Ovary (tissue), 7 donors: ENCODE measurements at regions not wholly inside any gene's neighbourhood (a gene's known extent, or its start where the extent isn't known, plus 50 kb on each side); places are given as distances from the start of the nearest gene placed in this dataset.
"Not testable (repeated sequence)": the region's sequence is repeated elsewhere in the genome, so short reads cannot be mapped to it uniquely, and the experiment has no call there.

Experiments
- DNase-seq, 5 donors: peaks; one replicate each; pipeline ENCODE4 v3.0.0-alpha.2; 2019 to 2020
- H3K27ac ChIP-seq, 2 donors: fragments of 200-600 bp; one replicate each; pipeline versions ENCODE4 v1.5.1 to v1.8.0; 2019 to 2022
- H3K27me3 ChIP-seq: fragments of 200-600 bp; one replicate; pipeline ENCODE4 v1.8.0; 2022
- H3K36me3 ChIP-seq: fragments of 200-600 bp; sonication (generic); one replicate; pipeline ENCODE4 v1.5.1; 2019
- H3K4me1 ChIP-seq: one replicate; pipeline ENCODE4 v1.8.1; 2013; ENCODE audit warnings: mild to moderate bottlenecking, moderate library complexity; ENCODE audit not compliant: insufficient read depth
- H3K4me3 ChIP-seq: fragments of 200-600 bp; sonication (generic); one replicate; pipeline ENCODE4 v1.5.1; 2017
- H3K9me3 ChIP-seq, 2 donors: fragments of 200-600 bp in 1 of 2; sonication (generic) in 1 of 2; one replicate each; pipeline versions ENCODE4 v1.5.1 to v1.8.1; 2013 to 2019; ENCODE audit warnings: mild to moderate bottlenecking in 1 of 2, moderate library complexity in 1 of 2
- EP300 ChIP-seq: sonication (generic); formaldehyde crosslinking; IDR thresholded peaks from one replicate; pipeline ENCODE4 v1.6.1; 2017; ENCODE audit warnings: antibody characterized with exemption
- POLR2A ChIP-seq: fragments of 450-650 bp; IDR thresholded peaks from one replicate; pipeline ENCODE4 v1.6.1; 2017; ENCODE audit warnings: antibody characterized with exemption, mild to moderate bottlenecking, moderate library complexity
- WGBS, 3 donors: extraction: QIAGEN DNeasy Blood & Tissue Kit in 1 of 3; methylation state at CpG; one replicate each; pipeline versions ENCODE4 v1.1.5 to v1.1.7; 2013 to 2017; 5-methylcytosine and 5-hydroxymethylcytosine counted together
- intact Hi-C, 4 donors: fragments of 100-400 bp; cut with DNase I; formaldehyde crosslinking; loops; one replicate each; pipeline versions ENCODE4 v1.11.0 to v1.15.1; 2022 to 2023
- TF ChIP-seq, protein P1 (sequence below), 3 donors: fragments of 450-650 bp in 2 of 3; fragments of 200-600 bp in 1 of 3; IDR thresholded peaks; one replicate each; pipeline versions ENCODE4 v1.5.1 to v1.8.0; 2016 to 2022; ENCODE audit warnings: antibody characterized with exemption in 3 of 3, mild to moderate bottlenecking in 1 of 3
- donor health status: DM: no; HTN: no; CAD: no; lungs with moderate emphysema.
- donor health status: DM: no; HTN: no; CAD: no.
- donor health status: Bipolar disorder and iron deficiency.
- donor health status: DM: no; HTN: no; CAD: no.
- donor health status: DM: yes; HTN: yes; CAD: no.

- intact Hi-C loops: no loop called here
- DNase-seq: no peak
- Histone ChIP-seq H3K27me3 (no peaks in the 10 kb centered on the region), H3K4me1 (no peaks in the 10 kb centered on the region), H3K4me3 (no peak overlapping the region), H3K36me3 (no peaks in the 10 kb centered on the region), H3K27ac (no peak overlapping the region), H3K9me3 (no peaks in the 10 kb centered on the region)
- WGBS, 3 donors: 80 to 89% (median 86%) methylated on average over 3 of the region's 3 CpGs
- TF ChIP-seq, protein P1, sequence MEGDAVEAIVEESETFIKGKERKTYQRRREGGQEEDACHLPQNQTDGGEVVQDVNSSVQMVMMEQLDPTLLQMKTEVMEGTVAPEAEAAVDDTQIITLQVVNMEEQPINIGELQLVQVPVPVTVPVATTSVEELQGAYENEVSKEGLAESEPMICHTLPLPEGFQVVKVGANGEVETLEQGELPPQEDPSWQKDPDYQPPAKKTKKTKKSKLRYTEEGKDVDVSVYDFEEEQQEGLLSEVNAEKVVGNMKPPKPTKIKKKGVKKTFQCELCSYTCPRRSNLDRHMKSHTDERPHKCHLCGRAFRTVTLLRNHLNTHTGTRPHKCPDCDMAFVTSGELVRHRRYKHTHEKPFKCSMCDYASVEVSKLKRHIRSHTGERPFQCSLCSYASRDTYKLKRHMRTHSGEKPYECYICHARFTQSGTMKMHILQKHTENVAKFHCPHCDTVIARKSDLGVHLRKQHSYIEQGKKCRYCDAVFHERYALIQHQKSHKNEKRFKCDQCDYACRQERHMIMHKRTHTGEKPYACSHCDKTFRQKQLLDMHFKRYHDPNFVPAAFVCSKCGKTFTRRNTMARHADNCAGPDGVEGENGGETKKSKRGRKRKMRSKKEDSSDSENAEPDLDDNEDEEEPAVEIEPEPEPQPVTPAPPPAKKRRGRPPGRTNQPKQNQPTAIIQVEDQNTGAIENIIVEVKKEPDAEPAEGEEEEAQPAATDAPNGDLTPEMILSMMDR (IDR thresholded peaks at IDR 0.05): no peak
- no peak for TF ChIP-seq POLR2A
- no peak for TF ChIP-seq EP300
These were observed 2244.0 kb downstream of the ARAP2 start for GRCh38 chr4:34000356-34000755.

DNA sequence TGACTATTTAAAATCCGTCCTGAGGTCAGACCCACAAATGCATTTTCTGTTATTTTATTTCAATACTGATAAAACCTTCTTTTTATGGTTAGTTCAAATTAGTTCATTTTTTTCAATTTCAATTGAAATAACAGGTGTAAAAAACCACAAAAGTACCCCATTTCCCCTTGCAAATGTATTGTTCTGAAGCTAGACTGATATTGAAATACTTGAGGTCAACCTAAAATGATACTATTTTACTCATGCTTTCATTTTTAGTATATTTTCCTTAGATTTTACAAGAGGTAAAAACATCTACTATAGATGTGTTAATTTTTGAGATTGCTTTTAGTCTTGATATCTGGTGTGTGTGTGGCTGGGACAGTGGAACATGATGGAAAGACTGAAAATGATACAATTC lies 2237.8 kb downstream of the ARAP2 start:
- H3K27me3 ChIP-seq, H3K9me3 ChIP-seq, H3K27ac ChIP-seq, H3K36me3 ChIP-seq, intact Hi-C loops, DNase-seq, H3K4me3 ChIP-seq, H3K4me1 ChIP-seq: not testable (repeated sequence)
- whole genome bisulfite sequencing, 3 donors: 68 to 88% (median 81%) methylated on average over 1 of the region's 1 CpG

GRCh38 chr4:34009951-34010350 lies 2234.4 kb downstream of the ARAP2 start:
- no peak for DNase-seq
- no peak overlapping the region for H3K4me3 ChIP-seq
- no peaks in the 10 kb centered on the region for H3K36me3 ChIP-seq
- H3K4me1 ChIP-seq: no peaks in the 10 kb centered on the region
- H3K9me3 ChIP-seq: no peaks in the 10 kb centered on the region
- no peak overlapping the region for H3K27ac ChIP-seq
- 53 to 58% (median 56%) methylated on average over 1 of the region's 1 CpG for WGBS, 3 donors
- intact Hi-C loops: no loop called here
- no peaks in the 10 kb centered on the region for H3K27me3 ChIP-seq
- no peak for TF ChIP-seq EP300
- no peak for TF ChIP-seq POLR2A
- TF ChIP-seq, protein P1 (IDR thresholded peaks at IDR 0.05): no peak

GRCh38 chr4:34010751-34011519 lies 2233.4 kb downstream of the ARAP2 start:
- H3K9me3 ChIP-seq: no peaks in the 10 kb centered on the region
- no peaks in the 10 kb centered on the region for H3K27me3 ChIP-seq
- H3K4me1 ChIP-seq: no peaks in the 10 kb centered on the region
- 66 to 70% (median 67%) methylated on average over 6 of the region's 6 CpGs for WGBS, 3 donors
- no peak overlapping the region for H3K4me3 ChIP-seq
- H3K36me3 ChIP-seq: no peaks in the 10 kb centered on the region
- TF ChIP-seq, protein P1 (IDR thresholded peaks at IDR 0.05): no peak
- TF ChIP-seq EP300 (no peak), POLR2A (no peak)
- intact Hi-C loops: no loop called here
- no peak overlapping the region for H3K27ac ChIP-seq
- no peak for DNase-seq

DNA sequence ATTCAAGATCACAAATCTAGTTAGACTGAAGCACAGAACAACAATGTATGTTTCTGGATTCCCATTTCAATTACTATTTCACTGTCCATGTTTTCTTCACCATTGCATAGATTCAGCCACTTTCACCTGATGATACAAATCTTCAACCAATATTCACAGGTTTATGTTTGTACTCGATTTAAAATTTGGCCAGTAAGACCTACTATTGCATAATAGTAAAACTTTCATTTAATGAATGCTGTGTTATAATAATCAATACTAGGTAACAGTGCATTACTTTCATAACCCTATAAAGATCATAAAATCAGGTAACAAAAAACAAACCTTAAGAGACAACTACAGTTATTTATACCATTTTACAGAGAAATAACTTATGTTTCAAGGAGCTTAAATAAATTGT lies 2209.1 kb downstream of the ARAP2 start:
- no peak for DNase-seq
- Histone ChIP-seq H3K4me3 (no peak overlapping the region), H3K27me3 (no peaks in the 10 kb centered on the region), H3K27ac (no peak overlapping the region), H3K9me3 (no peaks in the 10 kb centered on the region), H3K36me3 (no peaks in the 10 kb centered on the region), H3K4me1 (no peaks in the 10 kb centered on the region)
- TF ChIP-seq POLR2A: no peak
- intact Hi-C loops: no loop called here
- WGBS, 3 donors: 74 to 89% (median 84%) methylated on average over 1 of the region's 1 CpG
